HG02870 (cell line): ENCODE measurements at regions not wholly inside any gene's neighbourhood (a gene's known extent, or its start where the extent isn't known, plus 50 kb on each side); places are given as distances from the start of the nearest gene placed in this dataset.
"Not testable (repeated sequence)": the region's sequence is repeated elsewhere in the genome, so short reads cannot be mapped to it uniquely, and the experiment has no call there.

Experiments
- ATAC-seq: cut with Tn5 transposase; IDR thresholded peaks from one replicate; pipeline ENCODE4 v1.9.1; 2021; ENCODE audit warnings: mild to moderate bottlenecking, moderate library complexity; ENCODE audit not compliant: unreplicated experiment

GRCh38 chr5:62199792-62200716 lies 106.0 kb upstream of the KIF2A start:
- ATAC-seq: no peak

GRCh38 chr5:62206150-62206829 lies 99.7 kb upstream of the KIF2A start:
- ATAC-seq: no peak

GRCh38 chr5:62208218-62208852 lies 97.7 kb upstream of the KIF2A start:
- ATAC-seq: no peak

GRCh38 chr5:62211405-62211804 lies 94.6 kb upstream of the KIF2A start:
- ATAC-seq: no peak

GRCh38 chr5:62212648-62213047 lies 93.4 kb upstream of the KIF2A start:
- no peak for ATAC-seq

- ATAC-seq: no peak
Measured at GRCh38 chr5:62214701-62215100, 91.3 kb upstream of the KIF2A start.

- not testable (repeated sequence) for ATAC-seq
Measured at GRCh38 chr5:62216603-62217002, 89.4 kb upstream of the KIF2A start.

- ATAC-seq: not testable (repeated sequence)
Measured at GRCh38 chr5:62217095-62217494, 88.9 kb upstream of the KIF2A start.

- not testable (repeated sequence) for ATAC-seq
Measured at GRCh38 chr5:62218860-62219259, 87.1 kb upstream of the KIF2A start.

- ATAC-seq: not testable (repeated sequence)
Measured at GRCh38 chr5:62221881-62222280, 84.1 kb upstream of the KIF2A start.

- ATAC-seq: not testable (repeated sequence)
Measured at GRCh38 chr5:62222305-62222704, 83.7 kb upstream of the KIF2A start.

GRCh38 chr5:62223312-62223670 lies 82.7 kb upstream of the KIF2A start:
- peak; percentile 87 for ATAC-seq

GRCh38 chr5:62224987-62225601 lies 80.9 kb upstream of the KIF2A start:
- ATAC-seq: not testable (repeated sequence)

- ATAC-seq: not testable (repeated sequence)
Measured at GRCh38 chr5:62230876-62231388, 75.1 kb upstream of the KIF2A start.

- ATAC-seq: no peak
Measured at GRCh38 chr5:62231576-62231975, 74.4 kb upstream of the KIF2A start.

GRCh38 chr5:62232218-62232617 lies 73.8 kb upstream of the KIF2A start:
- not testable (repeated sequence) for ATAC-seq

- peak; percentile 35 for ATAC-seq
Measured at GRCh38 chr5:62233083-62234046, 72.6 kb upstream of the KIF2A start.

- peak; percentile 82 for ATAC-seq
Measured at GRCh38 chr5:62236593-62236992, 69.4 kb upstream of the KIF2A start.

GRCh38 chr5:62237944-62238343 lies 68.1 kb upstream of the KIF2A start:
- not testable (repeated sequence) for ATAC-seq

GRCh38 chr5:62238584-62238983 lies 67.4 kb upstream of the KIF2A start:
- not testable (repeated sequence) for ATAC-seq
